Ovary (tissue), 7 donors: ENCODE measurements at regions not wholly inside any gene's neighbourhood (a gene's known extent, or its start where the extent isn't known, plus 50 kb on each side); places are given as distances from the start of the nearest gene placed in this dataset.

Source experiments
- DNase-seq, 5 donors: peaks; one replicate each; pipeline ENCODE4 v3.0.0-alpha.2; 2019 to 2020
- H3K27ac ChIP-seq, 2 donors: fragments of 200-600 bp; one replicate each; pipeline versions ENCODE4 v1.5.1 to v1.8.0; 2019 to 2022
- H3K27me3 ChIP-seq: fragments of 200-600 bp; one replicate; pipeline ENCODE4 v1.8.0; 2022
- H3K36me3 ChIP-seq: fragments of 200-600 bp; sonication (generic); one replicate; pipeline ENCODE4 v1.5.1; 2019
- H3K4me1 ChIP-seq: one replicate; pipeline ENCODE4 v1.8.1; 2013; ENCODE audit warnings: mild to moderate bottlenecking, moderate library complexity; ENCODE audit not compliant: insufficient read depth
- H3K4me3 ChIP-seq: fragments of 200-600 bp; sonication (generic); one replicate; pipeline ENCODE4 v1.5.1; 2017
- H3K9me3 ChIP-seq, 2 donors: fragments of 200-600 bp in 1 of 2; sonication (generic) in 1 of 2; one replicate each; pipeline versions ENCODE4 v1.5.1 to v1.8.1; 2013 to 2019; ENCODE audit warnings: mild to moderate bottlenecking in 1 of 2, moderate library complexity in 1 of 2
- CTCF ChIP-seq, 3 donors: fragments of 450-650 bp in 2 of 3; fragments of 200-600 bp in 1 of 3; IDR thresholded peaks; one replicate each; pipeline versions ENCODE4 v1.5.1 to v1.8.0; 2016 to 2022; ENCODE audit warnings: antibody characterized with exemption in 3 of 3, mild to moderate bottlenecking in 1 of 3
- EP300 ChIP-seq: sonication (generic); formaldehyde crosslinking; IDR thresholded peaks from one replicate; pipeline ENCODE4 v1.6.1; 2017; ENCODE audit warnings: antibody characterized with exemption
- POLR2A ChIP-seq: fragments of 450-650 bp; IDR thresholded peaks from one replicate; pipeline ENCODE4 v1.6.1; 2017; ENCODE audit warnings: antibody characterized with exemption, mild to moderate bottlenecking, moderate library complexity
- WGBS, 3 donors: extraction: QIAGEN DNeasy Blood & Tissue Kit in 1 of 3; methylation state at CpG; one replicate each; pipeline versions ENCODE4 v1.1.5 to v1.1.7; 2013 to 2017; 5-methylcytosine and 5-hydroxymethylcytosine counted together
- intact Hi-C, 4 donors: fragments of 100-400 bp; cut with DNase I; formaldehyde crosslinking; loops; one replicate each; pipeline versions ENCODE4 v1.11.0 to v1.15.1; 2022 to 2023
- donor health status: DM: no; HTN: no; CAD: no; lungs with moderate emphysema.
- donor health status: DM: no; HTN: no; CAD: no.
- donor health status: Bipolar disorder and iron deficiency.
- donor health status: DM: no; HTN: no; CAD: no.
- donor health status: DM: yes; HTN: yes; CAD: no.

DNA sequence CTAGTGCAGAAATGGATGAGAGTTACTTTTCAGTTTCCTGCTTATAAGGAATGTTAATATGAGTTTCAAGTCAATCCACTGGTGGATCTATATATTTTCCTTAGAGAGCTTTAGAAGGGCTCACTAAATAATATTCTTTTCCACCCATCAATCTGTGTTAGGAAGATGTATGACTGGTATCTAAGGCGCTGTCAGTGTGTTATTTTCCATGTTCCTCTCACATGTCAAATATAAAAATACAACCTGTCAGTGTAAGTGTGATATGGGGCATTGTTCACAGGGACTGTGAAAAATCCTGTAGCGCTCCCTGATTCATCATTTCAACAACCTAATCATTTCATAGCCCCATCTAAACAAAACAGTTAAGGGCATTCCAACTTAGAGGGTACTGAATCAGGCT is 203.1 kb downstream of the TMEM26 start:
- H3K4me1 ChIP-seq, result no peaks in the 10 kb centered on the region
- WGBS, 3 donors, result 86 to 95% (median 90%) methylated on average over 2 of the region's 2 CpGs
- TF ChIP-seq POLR2A (no peak), CTCF (IDR thresholded peaks at IDR 0.05) (no peak)
- H3K9me3 ChIP-seq, result no peaks in the 10 kb centered on the region
- H3K27ac ChIP-seq, result no peak overlapping the region
- DNase-seq, result no peak
- H3K4me3 ChIP-seq, result no peak overlapping the region
- intact Hi-C loops, result no loop called here
- no peaks in the 10 kb centered on the region for H3K36me3 ChIP-seq
- no peaks in the 10 kb centered on the region for H3K27me3 ChIP-seq

DNA sequence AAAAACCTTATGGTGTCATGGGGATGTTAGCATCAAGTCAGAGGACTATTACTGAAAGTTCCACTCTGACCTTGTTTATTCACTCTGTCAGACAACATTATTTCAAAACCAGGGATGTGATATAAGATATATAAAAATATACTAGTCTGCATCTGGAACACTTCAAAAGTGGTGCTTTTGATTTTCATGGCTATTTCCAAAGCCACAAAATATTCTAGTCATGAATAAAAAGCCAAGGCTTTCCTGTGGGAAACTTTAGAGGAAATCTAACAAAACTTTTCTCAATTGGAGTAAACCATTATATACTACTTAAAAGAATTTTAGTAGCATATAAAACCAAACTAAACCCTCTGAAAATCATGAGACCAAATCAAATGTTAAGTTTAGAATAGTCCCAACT is 205.2 kb downstream of the TMEM26 start:
- H3K9me3 ChIP-seq, result no peaks in the 10 kb centered on the region
- H3K4me3 ChIP-seq, result no peak overlapping the region
- intact Hi-C loops, result no loop called here
- H3K27me3 ChIP-seq, result no peaks in the 10 kb centered on the region
- TF ChIP-seq EP300, result no peak
- no peak for TF ChIP-seq POLR2A
- no peak for TF ChIP-seq CTCF (IDR thresholded peaks at IDR 0.05)
- no peak overlapping the region for H3K27ac ChIP-seq
- no peaks in the 10 kb centered on the region for H3K4me1 ChIP-seq
- no peaks in the 10 kb centered on the region for H3K36me3 ChIP-seq
- DNase-seq, result no peak

GRCh38 chr10:61244261-61244775 is 208.9 kb downstream of the TMEM26 start:
- no peaks in the 10 kb centered on the region for H3K27me3 ChIP-seq
- intact Hi-C loops, result no loop called here
- no peak overlapping the region for H3K27ac ChIP-seq
- no peak for DNase-seq
- H3K4me3 ChIP-seq, result no peak overlapping the region
- no peaks in the 10 kb centered on the region for H3K9me3 ChIP-seq
- no peaks in the 10 kb centered on the region for H3K36me3 ChIP-seq
- no peak for TF ChIP-seq EP300
- no peak for TF ChIP-seq POLR2A
- no peak for TF ChIP-seq CTCF (IDR thresholded peaks at IDR 0.05)
- no peaks in the 10 kb centered on the region for H3K4me1 ChIP-seq

DNA sequence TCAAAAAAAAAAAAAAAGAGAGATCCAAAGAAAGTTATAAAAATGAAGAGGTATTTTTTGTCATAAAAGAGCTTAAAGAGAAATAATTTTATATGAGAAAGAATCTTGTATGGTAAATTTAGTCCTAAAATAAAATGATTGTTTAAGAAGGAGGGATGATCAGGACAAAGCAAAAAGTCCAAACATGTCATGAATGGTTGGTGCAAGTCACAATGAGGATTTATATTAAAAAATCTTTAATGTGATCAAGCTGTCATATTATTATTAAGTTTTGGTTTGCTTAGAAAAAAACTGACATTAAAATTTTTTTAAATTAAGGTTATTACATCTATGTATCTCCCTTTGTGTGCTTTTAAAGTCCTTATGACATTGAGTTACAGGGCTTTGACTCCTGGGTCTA is 220.4 kb downstream of the TMEM26 start:
- Histone ChIP-seq H3K27me3 (no peaks in the 10 kb centered on the region), H3K27ac (no peak overlapping the region), H3K9me3 (no peaks in the 10 kb centered on the region), H3K4me3 (no peak overlapping the region), H3K36me3 (no peaks in the 10 kb centered on the region), H3K4me1 (no peaks in the 10 kb centered on the region)
- no peak for TF ChIP-seq POLR2A
- TF ChIP-seq CTCF (IDR thresholded peaks at IDR 0.05), result no peak
- TF ChIP-seq EP300, result no peak
- intact Hi-C loops, result no loop called here
- no peak for DNase-seq

- DNase-seq, result no peak
- H3K27ac ChIP-seq, result no peak overlapping the region
Observed at GRCh38 chr10:61225939-61226338, 227.2 kb downstream of the TMEM26 start.

More at GRCh38 chr10:61225939-61226338, 227.2 kb downstream of the TMEM26 start:
- TF ChIP-seq EP300 (no peak), CTCF (IDR thresholded peaks at IDR 0.05) (no peak), POLR2A (no peak)
- Histone ChIP-seq H3K9me3 (no peaks in the 10 kb centered on the region), H3K36me3 (no peaks in the 10 kb centered on the region), H3K4me1 (no peaks in the 10 kb centered on the region), H3K27me3 (no peaks in the 10 kb centered on the region), H3K4me3 (no peak overlapping the region)
- intact Hi-C loops, result no loop called here
